HG02623 (cell line): ENCODE measurements at regions not wholly inside any gene's neighbourhood (a gene's known extent, or its start where the extent isn't known, plus 50 kb on each side); places are given as distances from the start of the nearest gene placed in this dataset.

Experiments
- ATAC-seq: cut with Tn5 transposase; IDR thresholded peaks from one replicate; pipeline ENCODE4 v1.9.1; 2021; ENCODE audit warnings: moderate library complexity; ENCODE audit not compliant: unreplicated experiment

DNA sequence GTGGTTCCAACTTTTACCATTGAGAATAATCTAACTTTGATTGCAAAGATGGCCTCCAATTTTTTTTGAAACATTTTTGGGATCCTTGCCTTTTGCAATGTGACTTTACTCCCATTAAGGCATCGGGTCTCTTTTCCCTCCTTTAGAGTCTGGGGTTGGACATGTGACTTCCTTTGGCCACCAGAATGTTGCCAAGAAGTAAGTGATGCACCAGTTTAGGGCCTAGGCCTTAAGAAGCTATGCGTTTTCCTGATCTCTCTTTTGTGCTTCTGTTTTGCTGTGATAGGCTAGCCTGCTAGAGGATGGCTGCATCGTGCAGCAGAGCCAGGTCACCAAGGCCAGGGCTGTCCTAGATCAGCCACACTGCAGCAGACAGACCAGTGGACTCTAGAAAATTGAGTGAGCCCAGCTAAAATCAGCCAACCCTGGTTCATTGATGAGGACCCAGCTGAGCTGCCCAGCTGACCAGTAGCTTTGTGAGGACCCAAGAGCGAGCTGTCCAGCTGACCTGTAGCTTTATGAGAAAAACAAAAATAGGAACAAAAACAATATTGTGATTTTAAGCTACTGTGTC, 594.0 kb upstream of the JAG1 start:
- ATAC-seq, result no peak

GRCh38 chr20:11270566-11270965, 596.8 kb upstream of the JAG1 start:
- no peak for ATAC-seq

- no peak for ATAC-seq
These were observed 597.5 kb upstream of the JAG1 start for GRCh38 chr20:11271319-11271718.

GRCh38 chr20:11271920-11272594, 598.3 kb upstream of the JAG1 start:
- no peak for ATAC-seq

GRCh38 chr20:11274141-11274594, 600.4 kb upstream of the JAG1 start:
- no peak for ATAC-seq

GRCh38 chr20:11275740-11276139, 601.9 kb upstream of the JAG1 start:
- no peak for ATAC-seq

- ATAC-seq, result no peak
These were observed 603.4 kb upstream of the JAG1 start for GRCh38 chr20:11277170-11277569.

GRCh38 chr20:11277858-11278257, 604.1 kb upstream of the JAG1 start:
- no peak for ATAC-seq

DNA sequence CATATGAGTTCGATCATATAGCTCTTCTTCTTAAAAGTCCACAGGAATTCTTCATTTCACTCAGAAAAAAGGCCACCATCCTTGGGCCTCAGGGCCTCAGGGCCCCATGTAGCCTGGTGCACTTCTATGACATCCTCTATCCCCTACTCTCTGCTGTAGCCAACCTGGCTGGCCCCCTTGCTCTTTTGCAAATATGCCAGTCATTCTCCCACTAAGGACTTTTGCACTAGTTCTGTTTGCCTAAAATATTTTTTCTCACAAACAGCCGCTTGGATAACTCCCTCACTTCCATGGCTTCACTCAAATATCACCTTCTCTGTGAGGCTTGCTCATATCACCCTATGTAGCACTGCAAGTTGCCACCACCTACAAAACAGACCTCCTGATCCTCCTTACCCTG, 604.7 kb upstream of the JAG1 start:
- no peak for ATAC-seq

GRCh38 chr20:11281240-11281639, 607.4 kb upstream of the JAG1 start:
- ATAC-seq, result no peak

- ATAC-seq, result no peak
These were observed 608.0 kb upstream of the JAG1 start for GRCh38 chr20:11281768-11282167.

- no peak for ATAC-seq
These were observed 613.3 kb upstream of the JAG1 start for GRCh38 chr20:11287126-11287525.

- ATAC-seq, result no peak
These were observed 621.5 kb upstream of the BTBD3 start for GRCh38 chr20:11296221-11296620.

DNA sequence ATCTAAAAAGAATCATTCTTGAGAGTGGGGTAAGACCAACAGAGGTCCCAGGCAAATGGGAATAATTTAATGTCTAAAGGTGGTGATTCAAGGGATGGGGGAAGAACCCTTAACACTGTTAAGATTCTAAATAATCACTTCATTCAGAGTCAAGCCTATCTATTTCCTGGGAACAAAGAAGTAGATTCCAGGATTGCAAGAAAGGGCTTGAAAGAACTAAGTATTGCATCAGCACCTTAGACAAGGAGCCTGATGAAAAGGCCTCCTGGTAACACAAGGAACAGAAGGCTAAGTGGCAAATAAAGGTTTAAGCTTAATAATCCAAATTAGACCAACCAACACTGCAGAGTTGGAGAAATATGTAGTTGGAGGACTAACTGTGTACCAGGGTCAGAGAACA, 620.7 kb upstream of the BTBD3 start:
- ATAC-seq, result no peak

DNA sequence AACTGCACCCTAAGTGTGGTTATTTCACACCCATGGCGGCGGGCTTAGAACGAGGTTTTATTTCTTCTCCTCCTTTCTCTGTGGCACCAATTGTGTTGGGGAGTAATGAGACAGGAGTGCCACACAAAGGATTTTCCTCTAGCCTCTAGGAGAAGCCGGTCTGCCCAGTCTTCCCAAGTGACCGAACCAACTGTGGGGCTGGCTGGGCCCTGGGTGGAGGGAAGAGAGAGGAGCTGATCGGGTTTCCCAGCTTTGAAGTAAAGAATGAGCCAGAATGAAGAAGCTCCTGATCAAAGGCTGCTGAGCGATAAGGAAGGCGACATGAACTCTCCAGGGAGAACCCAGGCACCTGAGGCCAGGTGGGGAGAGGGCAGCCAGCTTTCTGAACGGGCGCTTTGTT, 616.0 kb upstream of the BTBD3 start:
- ATAC-seq, result no peak

GRCh38 chr20:11302436-11302835, 615.3 kb upstream of the BTBD3 start:
- ATAC-seq, result no peak

- ATAC-seq, result no peak
These were observed 612.9 kb upstream of the BTBD3 start for GRCh38 chr20:11304795-11305194.

DNA sequence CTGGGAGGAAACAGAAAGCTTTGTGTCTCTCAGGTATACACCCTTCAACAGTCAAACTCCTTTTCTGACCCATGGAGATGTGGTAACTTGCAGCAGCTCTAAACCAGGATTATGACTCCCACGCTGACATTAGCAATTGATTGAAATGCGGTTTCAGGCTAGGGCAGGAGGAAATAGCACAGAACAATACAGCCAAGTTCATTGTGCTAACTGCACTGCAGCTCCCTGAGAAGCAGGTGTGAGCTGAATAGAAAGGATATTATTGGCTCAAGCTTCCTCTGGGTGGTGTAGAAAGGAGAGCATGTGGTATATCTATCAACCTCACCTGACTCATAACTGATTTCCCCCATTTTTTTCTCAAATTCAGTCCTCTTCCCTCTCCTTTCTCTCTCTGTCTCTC, 612.3 kb upstream of the BTBD3 start:
- ATAC-seq, result no peak

GRCh38 chr20:11311659-11312224, 606.0 kb upstream of the BTBD3 start:
- ATAC-seq, result no peak

DNA sequence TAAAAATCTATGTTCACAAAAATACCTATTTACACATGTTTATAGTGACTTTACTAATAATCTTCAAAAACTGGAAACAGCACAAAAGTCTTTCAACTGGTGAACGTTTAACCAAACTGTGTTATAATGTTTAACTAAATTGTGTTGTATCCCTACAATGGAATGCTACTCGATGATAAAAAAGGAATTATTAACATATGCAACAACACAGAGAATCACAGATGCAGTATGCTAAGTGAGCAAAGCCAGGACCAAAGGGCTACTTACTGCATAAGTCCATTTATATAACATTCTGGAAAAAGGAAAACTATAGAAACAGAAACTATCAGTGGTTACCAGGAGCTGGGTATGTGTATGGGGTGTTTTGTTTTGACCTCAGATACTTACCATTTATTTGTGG, 602.2 kb upstream of the BTBD3 start:
- no peak for ATAC-seq

- ATAC-seq, result no peak
These were observed 601.4 kb upstream of the BTBD3 start for GRCh38 chr20:11316244-11316643.

GRCh38 chr20:11320033-11320432, 597.7 kb upstream of the BTBD3 start:
- ATAC-seq, result no peak

DNA sequence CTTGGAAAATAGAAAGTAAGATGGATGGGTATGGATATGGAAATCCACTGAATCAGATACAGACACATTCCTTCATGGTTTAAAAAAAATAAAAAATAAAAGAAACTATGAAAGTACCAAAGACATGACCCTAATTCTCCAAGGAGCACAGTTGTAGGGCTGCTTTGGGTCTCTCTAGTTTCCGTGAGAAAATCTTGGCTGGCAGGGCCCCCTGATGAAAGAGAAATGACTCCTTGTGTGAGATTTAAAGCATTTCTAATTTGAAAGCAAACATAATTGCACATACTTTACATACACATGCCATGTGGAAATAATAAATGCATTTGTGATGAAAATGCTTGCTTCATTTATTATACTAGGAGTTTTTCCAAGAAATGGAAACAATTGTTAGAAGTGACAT, 593.9 kb upstream of the BTBD3 start:
- no peak for ATAC-seq
